NCI-H510A treated with DMSO at 0.1 percent for 48 hours (cell line): ENCODE measurements at regions not wholly inside any gene's neighbourhood (a gene's known extent, or its start where the extent isn't known, plus 50 kb on each side); places are given as distances from the start of the nearest gene placed in this dataset.

Experiments used
- DNase-seq: peaks from one replicate; lab custom pipeline; 2025; lab: John Stamatoyannopoulos, UW

- no peak for DNase-seq
Observed at GRCh38 chr12:118467641-118468305, 91.4 kb downstream of the SUDS3 start.

- DNase-seq = no peak
Observed at GRCh38 chr12:118472940-118473339, 96.6 kb downstream of the SUDS3 start.

GRCh38 chr12:118480235-118480634 is 103.9 kb downstream of the SUDS3 start:
- DNase-seq = no peak

GRCh38 chr12:118488034-118488433 is 111.7 kb downstream of the SUDS3 start:
- no peak for DNase-seq

- peak; percentile 16 for DNase-seq
Observed at GRCh38 chr12:118493962-118494361, 117.6 kb downstream of the SUDS3 start.

- no peak for DNase-seq
Observed at GRCh38 chr12:118494776-118495175, 118.4 kb downstream of the SUDS3 start.

- no peak for DNase-seq
Observed at GRCh38 chr12:118495296-118495695, 118.9 kb downstream of the SUDS3 start.

GRCh38 chr12:118498171-118498570 is 121.8 kb downstream of the SUDS3 start:
- DNase-seq = no peak

GRCh38 chr12:118500299-118500698 is 123.9 kb downstream of the SUDS3 start:
- DNase-seq = no peak

- DNase-seq = no peak
Observed at GRCh38 chr12:118501489-118501888, 125.1 kb downstream of the SUDS3 start.

- DNase-seq = no peak
Observed at GRCh38 chr12:118503476-118503875, 127.1 kb downstream of the SUDS3 start.

- no peak for DNase-seq
Observed at GRCh38 chr12:118512669-118513068, 136.3 kb downstream of the SUDS3 start.

GRCh38 chr12:118513611-118514010 is 137.3 kb downstream of the SUDS3 start:
- no peak for DNase-seq

GRCh38 chr12:118514297-118514696 is 137.9 kb downstream of the SUDS3 start:
- no peak for DNase-seq

GRCh38 chr12:118520214-118521035 is 144.1 kb downstream of the SUDS3 start:
- DNase-seq = no peak

- DNase-seq = no peak
Observed at GRCh38 chr12:118521036-118521370, 144.6 kb downstream of the SUDS3 start.

GRCh38 chr12:118524446-118524845 is 148.1 kb downstream of the SUDS3 start:
- DNase-seq = no peak

- no peak for DNase-seq
Observed at GRCh38 chr12:118525216-118525615, 148.9 kb downstream of the SUDS3 start.

GRCh38 chr12:118526255-118527095 is 150.1 kb downstream of the SUDS3 start:
- DNase-seq = no peak

GRCh38 chr12:118527310-118527709 is 151.0 kb downstream of the SUDS3 start:
- DNase-seq = no peak

GRCh38 chr12:118528625-118529024 is 152.3 kb downstream of the SUDS3 start:
- DNase-seq = no peak

GRCh38 chr12:118534003-118534402 is 157.6 kb downstream of the SUDS3 start:
- DNase-seq = no peak
